K562 (cell line): ENCODE measurements at regions not wholly inside any gene's neighbourhood (a gene's known extent, or its start where the extent isn't known, plus 50 kb on each side); places are given as distances from the start of the nearest gene placed in this dataset.

ENCODE experiments used
- ATAC-seq: fragments of 200-7000 bp; cut with Tn5 transposase; 3 replicates; pipeline ENCODE4 v1.9.1; 2020; ENCODE audit warnings: moderate library complexity
- BruUV-seq: library from RNA; stranded (reverse); fragments of 400-500 nt; replicated peaks from 2 replicates; lab custom pipeline; 2021; lab: Mats Ljungman, UMichigan
- CTCF ChIA-PET: fragments of 300-600 bp; formaldehyde crosslinking; extraction: SDS; loops from one replicate; lab custom pipeline; 2021; ENCODE audit warnings: low intra/inter-chr PET ratio; lab: Yijun Ruan, JAX
- POLR2A ChIA-PET: fragments of 300-600, 350-650 bp; sonication (Branson Sonifier 250); formaldehyde crosslinking; extraction: SDS; loops from one replicate; lab custom pipeline; 2021; ENCODE audit warnings: antibody characterized with exemption, inconsistent platforms; lab: Yijun Ruan, JAX
- DNase-seq, 4 experiments: peaks; one replicate each; pipeline versions ENCODE4 v3.0.0 to v3.0.0-alpha.2; 2011 to 2018; ENCODE audit warnings: low spot score in 3 of 4, mixed read lengths in 3 of 4; ENCODE audit errors: extremely low read depth in 1 of 4
- FAIRE-seq: peaks from 2 replicates; lab custom pipeline; 2011; peaks lifted over from hg19 to GRCh38; lab: Jason Lieb, UNC
- H2AFZ ChIP-seq: 2 replicates; pipeline ENCODE4 v1.6.0; 2011; ENCODE audit warnings: low read depth, low read length, control low read depth, inconsistent platforms
- H3K27ac ChIP-seq: fragments of 200-600 bp; 3 replicates; pipeline ENCODE4 v1.8.0; 2011; ENCODE audit warnings: low read depth, mild to moderate bottlenecking, control low read depth, inconsistent platforms, low read length, moderate library complexity, mixed read lengths; ENCODE audit errors: extremely low read depth
- H3K27me3 ChIP-seq, 2 experiments: fragments of 300-600 bp in 1 of 2; 2 replicates in 1 of 2; 3 replicates in 1 of 2; pipeline versions ENCODE4 v1.6.0 to v1.8.0; 2011; ENCODE audit warnings: inconsistent platforms in 2 of 2, low read length in 2 of 2, mild to moderate bottlenecking in 1 of 2, mixed read lengths in 1 of 2, moderate library complexity in 1 of 2; ENCODE audit not compliant: control insufficient read depth in 2 of 2, insufficient read depth in 2 of 2
- H3K36me3 ChIP-seq: fragments of 300-600 bp; 3 replicates; pipeline ENCODE4 v1.8.0; 2011; ENCODE audit warnings: mild to moderate bottlenecking, low read length, inconsistent platforms; ENCODE audit not compliant: control insufficient read depth, insufficient read depth
- H3K4me1 ChIP-seq, 2 experiments: fragments of 200-600 bp in 1 of 2; replicated peaks in 1 of 2; 2 replicates in 1 of 2; 3 replicates in 1 of 2; pipeline versions ENCODE4 v1.5.1 to v1.8.0; 2011; ENCODE audit warnings: inconsistent platforms in 2 of 2, low read length in 2 of 2, mild to moderate bottlenecking in 1 of 2, mixed read lengths in 1 of 2, moderate library complexity in 1 of 2; ENCODE audit not compliant: control insufficient read depth in 2 of 2, insufficient read depth in 2 of 2
- H3K4me2 ChIP-seq: 2 replicates; pipeline ENCODE4 v1.6.1; 2011; ENCODE audit warnings: low read length, control low read depth, inconsistent platforms, mixed read lengths; ENCODE audit not compliant: insufficient read depth
- H3K4me3 ChIP-seq: fragments of 200-600 bp; sonication (generic), shearing (Covaris generic); 2 replicates; pipeline ENCODE4 v1.5.1; 2016; ENCODE audit warnings: control low read depth, inconsistent platforms
- H3K79me2 ChIP-seq: fragments of 200-600 bp; 3 replicates; pipeline ENCODE4 v1.8.0; 2011; ENCODE audit warnings: low read length, inconsistent platforms; ENCODE audit not compliant: control insufficient read depth, insufficient read depth
- H3K9ac ChIP-seq, 2 experiments: 2 replicates each; pipeline versions ENCODE4 v1.6.0 to v1.6.1; 2011; ENCODE audit warnings: low read depth in 2 of 2, low read length in 2 of 2, control low read depth in 1 of 2, inconsistent platforms in 1 of 2, mild to moderate bottlenecking in 1 of 2, mixed read lengths in 1 of 2; ENCODE audit not compliant: insufficient read depth in 1 of 2
- H3K9me1 ChIP-seq: one replicate; pipeline ENCODE4 v1.6.0; 2011; ENCODE audit warnings: inconsistent platforms, mild to moderate bottlenecking, low read length, moderate library complexity; ENCODE audit not compliant: control insufficient read depth, insufficient read depth
- H3K9me3 ChIP-seq: replicated peaks from 2 replicates; pipeline ENCODE4 v1.5.1; 2011; ENCODE audit warnings: low read depth, low read length, inconsistent platforms; ENCODE audit not compliant: control insufficient read depth, insufficient read depth
- H4K20me1 ChIP-seq: replicated peaks from 2 replicates; pipeline ENCODE4 v1.6.1; 2011; ENCODE audit warnings: low read length, inconsistent platforms, mixed read lengths; ENCODE audit not compliant: control insufficient read depth, insufficient read depth
- EWSR1 ChIP-seq: fragments of 450-650 bp; IDR thresholded peaks from 2 replicates; pipeline ENCODE4 v1.6.1; 2018; ENCODE audit warnings: borderline replicate concordance, mild to moderate bottlenecking, low read depth, moderate library complexity; ENCODE audit not compliant: partially characterized antibody
- GTF2E2 ChIP-seq: fragments of 200-800 bp; sonication (Bioruptor generic); IDR thresholded peaks from 2 replicates; pipeline ENCODE4 v1.6.1; 2016; ENCODE audit warnings: missing genetic modification characterization, missing compliant biosample characterization
- POLR2G ChIP-seq: fragments of 200-400 bp; formaldehyde crosslinking; IDR thresholded peaks from 2 replicates; pipeline ENCODE4 v1.6.1; 2017; ENCODE audit warnings: low read depth, mild to moderate bottlenecking, antibody characterized with exemption, low read length, moderate library complexity
- SAFB2 ChIP-seq: fragments of 200-400 bp; formaldehyde crosslinking; IDR thresholded peaks from 2 replicates; pipeline ENCODE4 v1.6.1; 2018; ENCODE audit warnings: borderline replicate concordance, low read length, low read depth, moderate library complexity; ENCODE audit not compliant: severe bottlenecking
- SPI1 ChIP-seq: IDR thresholded peaks from 2 replicates; pipeline ENCODE4 v1.6.1; 2011; ENCODE audit warnings: low read depth, low read length, control low read depth, borderline replicate concordance
- ZFPM2 ChIP-seq: fragments of 250-450 bp; sonication (Bioruptor Pico); IDR thresholded peaks from 2 replicates; pipeline ENCODE4 v1.5.1; 2022; ENCODE audit warnings: mild to moderate bottlenecking
- ZNF134 ChIP-seq: fragments of 250-450 bp; sonication (Bioruptor Pico); conservative IDR thresholded peaks from 2 replicates; pipeline ENCODE4 v1.4.0; 2020
- ZNF717 ChIP-seq: fragments of 250-450 bp; sonication (Bioruptor Pico); IDR thresholded peaks from 2 replicates; pipeline ENCODE4 v1.5.0; 2021
- whole genome bisulfite sequencing: fragments of 100-300 bp; shearing (Covaris generic); methylation state at CpG from one replicate; pipeline ENCODE4 v1.1.6; 2016; ENCODE audit warnings: low coverage, mixed read lengths; ENCODE audit not compliant: insufficient coverage; ENCODE audit errors: missing lambda C conversion rate; 5-methylcytosine and 5-hydroxymethylcytosine counted together
- in situ Hi-C: fragments of 300-500 bp; cut with MboI; formaldehyde crosslinking; loops from 4 replicates; pipeline ENCODE4 v1.15.0; 2018; ENCODE audit warnings: inconsistent platforms, mixed read lengths
- intact Hi-C: fragments of 100-400 bp; cut with micrococcal nuclease; formaldehyde crosslinking; loops from 2 replicates; pipeline ENCODE4 v1.14.2; 2022
- TF ChIP-seq, protein P1 (sequence below), 2 experiments: fragments of 450-650 bp in 1 of 2; IDR thresholded peaks; 2 replicates each; pipeline ENCODE4 v1.6.1; 2011 to 2017; ENCODE audit warnings: low read depth in 2 of 2, antibody characterized with exemption in 1 of 2, borderline replicate concordance in 1 of 2, low read length in 1 of 2, mild to moderate bottlenecking in 1 of 2, mixed read lengths in 1 of 2; ENCODE audit not compliant: control insufficient read depth in 1 of 2
- TF ChIP-seq, protein P2 (sequence below): fragments of 250-450 bp; sonication (Bioruptor Pico); IDR thresholded peaks from 2 replicates; pipeline ENCODE4 v1.8.0; 2021; ENCODE audit warnings: moderate library complexity, mild to moderate bottlenecking, inconsistent platforms
- TF ChIP-seq, protein P3 (sequence below): IDR thresholded peaks from 2 replicates; pipeline ENCODE4 v1.6.1; 2012; ENCODE audit warnings: low read depth, low read length, improper control_type of control experiment, borderline replicate concordance
- TF ChIP-seq, protein P4 (sequence below): fragments of 250-450 bp; sonication (Bioruptor Pico); IDR thresholded peaks from 2 replicates; pipeline ENCODE4 v1.4.0; 2020; ENCODE audit warnings: mild to moderate bottlenecking, moderate library complexity, borderline replicate concordance

GRCh38 chr10:33556103-33556502 is 221.6 kb upstream of the NRP1 start (continued):
- TF ChIP-seq, protein P1, sequence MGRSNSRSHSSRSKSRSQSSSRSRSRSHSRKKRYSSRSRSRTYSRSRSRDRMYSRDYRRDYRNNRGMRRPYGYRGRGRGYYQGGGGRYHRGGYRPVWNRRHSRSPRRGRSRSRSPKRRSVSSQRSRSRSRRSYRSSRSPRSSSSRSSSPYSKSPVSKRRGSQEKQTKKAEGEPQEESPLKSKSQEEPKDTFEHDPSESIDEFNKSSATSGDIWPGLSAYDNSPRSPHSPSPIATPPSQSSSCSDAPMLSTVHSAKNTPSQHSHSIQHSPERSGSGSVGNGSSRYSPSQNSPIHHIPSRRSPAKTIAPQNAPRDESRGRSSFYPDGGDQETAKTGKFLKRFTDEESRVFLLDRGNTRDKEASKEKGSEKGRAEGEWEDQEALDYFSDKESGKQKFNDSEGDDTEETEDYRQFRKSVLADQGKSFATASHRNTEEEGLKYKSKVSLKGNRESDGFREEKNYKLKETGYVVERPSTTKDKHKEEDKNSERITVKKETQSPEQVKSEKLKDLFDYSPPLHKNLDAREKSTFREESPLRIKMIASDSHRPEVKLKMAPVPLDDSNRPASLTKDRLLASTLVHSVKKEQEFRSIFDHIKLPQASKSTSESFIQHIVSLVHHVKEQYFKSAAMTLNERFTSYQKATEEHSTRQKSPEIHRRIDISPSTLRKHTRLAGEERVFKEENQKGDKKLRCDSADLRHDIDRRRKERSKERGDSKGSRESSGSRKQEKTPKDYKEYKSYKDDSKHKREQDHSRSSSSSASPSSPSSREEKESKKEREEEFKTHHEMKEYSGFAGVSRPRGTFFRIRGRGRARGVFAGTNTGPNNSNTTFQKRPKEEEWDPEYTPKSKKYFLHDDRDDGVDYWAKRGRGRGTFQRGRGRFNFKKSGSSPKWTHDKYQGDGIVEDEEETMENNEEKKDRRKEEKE (IDR thresholded peaks at IDR 0.05; ENCODE audit: borderline replicate concordance in 1 of 2, control insufficient read depth in 1 of 2, low read depth in 2 of 2, low read length in 1 of 2), result no peak
- TF ChIP-seq GTF2E2 (tag) (no peak), ZFPM2 (no peak), SAFB2 (no peak)
- TF ChIP-seq, protein P2, sequence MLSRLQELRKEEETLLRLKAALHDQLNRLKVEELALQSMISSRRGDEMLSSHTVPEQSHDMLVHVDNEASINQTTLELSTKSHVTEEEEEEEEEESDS, result no peak

DNA sequence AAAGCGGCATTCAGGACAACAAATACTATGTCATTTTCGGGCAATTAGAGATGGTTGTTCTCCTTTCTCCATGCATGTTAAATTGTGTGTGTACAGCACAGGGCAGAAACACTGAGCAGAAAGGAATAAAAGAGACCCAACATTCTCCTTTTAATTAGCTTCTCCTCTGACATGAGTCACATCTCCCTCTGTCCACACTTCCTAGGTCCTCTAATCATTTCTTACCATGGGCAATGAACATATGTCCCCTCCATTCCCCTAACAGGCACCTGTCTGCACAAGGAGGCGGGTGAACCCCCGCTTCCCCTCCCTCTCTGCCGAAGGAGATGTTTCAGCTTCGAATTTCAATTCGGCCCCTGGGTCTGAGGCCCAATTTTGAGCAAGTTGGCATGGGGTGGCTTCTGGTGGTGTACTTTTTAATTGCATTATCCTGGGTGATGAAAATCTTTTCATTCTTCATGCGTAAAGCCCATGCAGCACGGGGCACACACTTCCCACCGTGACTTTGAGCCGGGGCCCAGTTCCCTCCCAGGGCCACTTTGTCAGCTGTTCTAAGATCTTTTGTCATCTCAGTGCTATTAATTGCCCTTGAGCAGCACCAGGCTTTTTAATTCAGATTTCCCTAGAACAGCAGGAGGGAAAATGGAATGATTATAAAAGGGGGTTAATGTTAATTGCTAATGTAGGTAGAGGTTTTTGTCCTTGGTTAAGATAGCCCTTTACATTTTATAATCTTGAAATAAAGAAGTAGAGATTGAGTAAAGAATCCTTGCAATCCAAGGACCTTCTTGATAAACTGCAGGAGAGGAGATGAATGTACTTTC is 219.5 kb upstream of the NRP1 start:
- BruUV-seq, result no TSS peak
- Histone ChIP-seq H3K9me1 (no peaks in the 10 kb centered on the region), H3K4me1 (no peaks in the 10 kb centered on the region), H3K79me2 (no peaks in the 10 kb centered on the region), H3K27ac (no peak overlapping the region), H3K36me3 (no peaks in the 10 kb centered on the region), H3K4me2 (no peak overlapping the region), H3K4me3 (no peak overlapping the region), H3K9ac (no peak overlapping the region), H3K27me3 (peaks cover 0 to 4% of the 10 kb centered on the region in 2 experiments; a peak in 2 of 5 replicates), H3K9me3 (no peaks in the 10 kb centered on the region), H2AFZ (no peak overlapping the region), H4K20me1 (no peaks in the 10 kb centered on the region)
- DNase-seq (no peak), ATAC-seq (no peak), FAIRE-seq (no peak)
- under 1% methylated on average over 11 of the region's 11 CpGs for WGBS
- POLR2A ChIA-PET, result no interaction called here
- intact Hi-C loops, result no loop called here
- CTCF ChIA-PET, result no interaction called here
- in situ Hi-C loops, result no loop called here
- no peak for TF ChIP-seq POLR2G
- no peak for TF ChIP-seq SPI1
- TF ChIP-seq EWSR1, result no peak
- TF ChIP-seq, protein P3, sequence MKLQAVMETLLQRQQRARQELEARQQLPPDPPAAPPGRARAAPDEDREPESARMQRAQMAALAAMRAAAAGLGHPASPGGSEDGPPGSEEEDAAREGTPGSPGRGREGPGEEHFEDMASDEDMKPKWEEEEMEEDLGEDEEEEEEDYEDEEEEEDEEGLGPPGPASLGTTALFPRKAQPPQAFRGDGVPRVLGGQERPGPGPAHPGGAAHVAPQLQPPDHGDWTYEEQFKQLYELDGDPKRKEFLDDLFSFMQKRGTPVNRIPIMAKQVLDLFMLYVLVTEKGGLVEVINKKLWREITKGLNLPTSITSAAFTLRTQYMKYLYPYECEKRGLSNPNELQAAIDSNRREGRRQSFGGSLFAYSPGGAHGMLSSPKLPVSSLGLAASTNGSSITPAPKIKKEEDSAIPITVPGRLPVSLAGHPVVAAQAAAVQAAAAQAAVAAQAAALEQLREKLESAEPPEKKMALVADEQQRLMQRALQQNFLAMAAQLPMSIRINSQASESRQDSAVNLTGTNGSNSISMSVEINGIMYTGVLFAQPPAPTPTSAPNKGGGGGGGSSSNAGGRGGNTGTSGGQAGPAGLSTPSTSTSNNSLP, result no peak
- TF ChIP-seq, protein P4, sequence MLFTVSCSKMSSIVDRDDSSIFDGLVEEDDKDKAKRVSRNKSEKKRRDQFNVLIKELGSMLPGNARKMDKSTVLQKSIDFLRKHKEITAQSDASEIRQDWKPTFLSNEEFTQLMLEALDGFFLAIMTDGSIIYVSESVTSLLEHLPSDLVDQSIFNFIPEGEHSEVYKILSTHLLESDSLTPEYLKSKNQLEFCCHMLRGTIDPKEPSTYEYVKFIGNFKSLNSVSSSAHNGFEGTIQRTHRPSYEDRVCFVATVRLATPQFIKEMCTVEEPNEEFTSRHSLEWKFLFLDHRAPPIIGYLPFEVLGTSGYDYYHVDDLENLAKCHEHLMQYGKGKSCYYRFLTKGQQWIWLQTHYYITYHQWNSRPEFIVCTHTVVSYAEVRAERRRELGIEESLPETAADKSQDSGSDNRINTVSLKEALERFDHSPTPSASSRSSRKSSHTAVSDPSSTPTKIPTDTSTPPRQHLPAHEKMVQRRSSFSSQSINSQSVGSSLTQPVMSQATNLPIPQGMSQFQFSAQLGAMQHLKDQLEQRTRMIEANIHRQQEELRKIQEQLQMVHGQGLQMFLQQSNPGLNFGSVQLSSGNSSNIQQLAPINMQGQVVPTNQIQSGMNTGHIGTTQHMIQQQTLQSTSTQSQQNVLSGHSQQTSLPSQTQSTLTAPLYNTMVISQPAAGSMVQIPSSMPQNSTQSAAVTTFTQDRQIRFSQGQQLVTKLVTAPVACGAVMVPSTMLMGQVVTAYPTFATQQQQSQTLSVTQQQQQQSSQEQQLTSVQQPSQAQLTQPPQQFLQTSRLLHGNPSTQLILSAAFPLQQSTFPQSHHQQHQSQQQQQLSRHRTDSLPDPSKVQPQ (CRISPR knock-in tag), result no peak
- TF ChIP-seq ZNF134 (CRISPR knock-in tag), result no peak
- no peak for TF ChIP-seq ZNF717 (CRISPR knock-in tag)
